GM21447 (cell line): ENCODE measurements at regions not wholly inside any gene's neighbourhood (a gene's known extent, or its start where the extent isn't known, plus 50 kb on each side); places are given as distances from the start of the nearest gene placed in this dataset.

Experiments
- ATAC-seq: cut with Tn5 transposase; IDR thresholded peaks from one replicate; pipeline ENCODE4 v1.9.1; 2021; ENCODE audit not compliant: unreplicated experiment

- no peak for ATAC-seq
Measured at GRCh38 chr13:73598020-73598712, 536.0 kb downstream of the KLF12 start.

- no peak for ATAC-seq
Measured at GRCh38 chr13:73596382-73596781, 537.6 kb downstream of the KLF5 start.

- no peak for ATAC-seq
Measured at GRCh38 chr13:73593199-73593765, 534.5 kb downstream of the KLF5 start.

GRCh38 chr13:73591861-73592260 is 533.1 kb downstream of the KLF5 start:
- ATAC-seq = no peak

- ATAC-seq = no peak
Measured at GRCh38 chr13:73590795-73591194, 532.0 kb downstream of the KLF5 start.

- ATAC-seq = no peak
Measured at GRCh38 chr13:73585236-73585635, 526.4 kb downstream of the KLF5 start.

- no peak for ATAC-seq
Measured at GRCh38 chr13:73583331-73583730, 524.5 kb downstream of the KLF5 start.

- no peak for ATAC-seq
Measured at GRCh38 chr13:73580513-73581267, 521.9 kb downstream of the KLF5 start.

GRCh38 chr13:73579574-73580274 is 520.9 kb downstream of the KLF5 start:
- ATAC-seq = no peak

- ATAC-seq = no peak
Measured at GRCh38 chr13:73578251-73578875, 519.6 kb downstream of the KLF5 start.

GRCh38 chr13:73576291-73576690 is 517.5 kb downstream of the KLF5 start:
- ATAC-seq = no peak

- no peak for ATAC-seq
Measured at GRCh38 chr13:73572824-73573223, 514.0 kb downstream of the KLF5 start.

- ATAC-seq = no peak
Measured at GRCh38 chr13:73571376-73571775, 512.6 kb downstream of the KLF5 start.

GRCh38 chr13:73556902-73557301 is 498.1 kb downstream of the KLF5 start:
- no peak for ATAC-seq

GRCh38 chr13:73556128-73556527 is 497.3 kb downstream of the KLF5 start:
- ATAC-seq = no peak

GRCh38 chr13:73551736-73552135 is 492.9 kb downstream of the KLF5 start:
- ATAC-seq = no peak

GRCh38 chr13:73549717-73550116 is 490.9 kb downstream of the KLF5 start:
- ATAC-seq = no peak

- ATAC-seq = no peak
Measured at GRCh38 chr13:73548449-73548848, 489.6 kb downstream of the KLF5 start.

GRCh38 chr13:73547239-73547638 is 488.4 kb downstream of the KLF5 start:
- ATAC-seq = no peak

GRCh38 chr13:73544175-73544574 is 485.4 kb downstream of the KLF5 start:
- no peak for ATAC-seq

GRCh38 chr13:73542446-73542845 is 483.6 kb downstream of the KLF5 start:
- ATAC-seq = no peak
